GM21526 (cell line): ENCODE measurements at regions not wholly inside any gene's neighbourhood (a gene's known extent, or its start where the extent isn't known, plus 50 kb on each side); places are given as distances from the start of the nearest gene placed in this dataset.
"Not testable (repeated sequence)": the region's sequence is repeated elsewhere in the genome, so short reads cannot be mapped to it uniquely, and the experiment has no call there.

Source experiments
- ATAC-seq: cut with Tn5 transposase; IDR thresholded peaks from one replicate; pipeline ENCODE4 v1.9.1; 2021; ENCODE audit warnings: moderate library complexity; ENCODE audit not compliant: unreplicated experiment, low FRiP score

DNA sequence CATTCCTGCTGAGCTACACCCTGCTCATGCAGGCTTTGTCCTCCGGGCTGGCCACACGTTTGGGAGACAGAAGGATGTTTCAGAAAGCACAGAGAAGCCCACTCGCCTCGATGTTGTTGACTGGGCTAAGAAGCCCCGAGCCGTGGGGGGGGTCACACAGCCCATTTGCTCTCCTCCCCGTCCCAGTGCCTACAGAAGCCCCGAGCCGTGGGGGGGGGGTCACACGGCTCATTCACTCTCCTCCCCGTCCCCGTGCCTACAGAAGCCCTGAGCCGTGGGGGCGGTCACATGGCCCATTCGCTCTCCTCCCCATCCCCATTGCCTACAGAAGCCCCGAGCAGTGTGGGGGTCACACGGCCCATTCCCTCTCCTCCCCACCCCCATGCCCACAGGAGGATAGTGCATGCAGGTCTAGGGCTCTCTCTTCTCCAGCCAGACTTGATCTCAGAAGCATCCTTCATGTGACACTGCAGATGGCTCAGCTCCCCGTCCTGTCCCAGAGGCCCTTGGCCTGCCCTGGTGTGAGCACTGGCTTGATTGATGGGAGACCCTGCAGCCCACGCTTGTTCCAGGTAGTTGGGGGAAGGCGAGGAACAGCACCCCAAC, 72.9 kb downstream of the NPIPB11 start:
- not testable (repeated sequence) for ATAC-seq

DNA sequence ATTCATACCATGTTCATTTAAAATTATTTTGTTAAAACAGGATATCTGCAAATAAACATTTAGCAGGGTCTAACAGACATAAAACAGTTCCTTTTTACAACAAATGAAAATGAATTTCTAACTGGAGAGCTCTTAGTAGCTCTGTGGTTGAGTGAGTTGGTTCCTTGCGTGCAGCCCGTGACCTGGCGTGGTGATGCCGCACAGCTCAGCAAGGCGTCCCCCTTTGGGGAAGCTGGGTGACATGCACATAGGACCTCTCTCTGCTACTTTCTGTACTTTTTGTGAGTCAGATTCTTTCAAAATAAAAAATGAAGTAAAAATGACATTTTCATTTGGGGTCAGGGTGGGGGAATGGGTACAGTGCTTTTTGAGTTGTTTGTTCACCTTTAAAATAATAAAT, 75.9 kb downstream of the NPIPB11 start:
- not testable (repeated sequence) for ATAC-seq

DNA sequence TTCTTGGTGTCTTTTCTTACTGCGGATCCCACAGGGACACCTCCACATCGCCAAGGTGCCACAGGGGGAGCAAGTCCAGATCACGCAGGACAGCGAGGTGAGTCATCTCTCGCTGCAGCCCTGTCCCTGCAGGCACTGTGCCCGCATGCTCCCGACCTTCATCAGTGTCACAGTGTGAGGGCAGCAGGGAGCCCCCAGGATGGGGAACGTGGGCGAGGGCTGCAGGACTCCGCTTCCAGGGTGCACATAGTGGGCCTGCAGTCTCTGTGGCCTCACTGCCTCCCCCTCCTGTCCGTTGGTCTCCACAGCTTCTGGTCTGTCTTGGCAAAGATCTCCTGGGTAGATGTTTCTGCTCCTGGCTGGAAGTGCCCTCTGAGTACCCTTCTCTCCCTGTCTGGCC, 78.0 kb downstream of the NPIPB11 start:
- not testable (repeated sequence) for ATAC-seq

DNA sequence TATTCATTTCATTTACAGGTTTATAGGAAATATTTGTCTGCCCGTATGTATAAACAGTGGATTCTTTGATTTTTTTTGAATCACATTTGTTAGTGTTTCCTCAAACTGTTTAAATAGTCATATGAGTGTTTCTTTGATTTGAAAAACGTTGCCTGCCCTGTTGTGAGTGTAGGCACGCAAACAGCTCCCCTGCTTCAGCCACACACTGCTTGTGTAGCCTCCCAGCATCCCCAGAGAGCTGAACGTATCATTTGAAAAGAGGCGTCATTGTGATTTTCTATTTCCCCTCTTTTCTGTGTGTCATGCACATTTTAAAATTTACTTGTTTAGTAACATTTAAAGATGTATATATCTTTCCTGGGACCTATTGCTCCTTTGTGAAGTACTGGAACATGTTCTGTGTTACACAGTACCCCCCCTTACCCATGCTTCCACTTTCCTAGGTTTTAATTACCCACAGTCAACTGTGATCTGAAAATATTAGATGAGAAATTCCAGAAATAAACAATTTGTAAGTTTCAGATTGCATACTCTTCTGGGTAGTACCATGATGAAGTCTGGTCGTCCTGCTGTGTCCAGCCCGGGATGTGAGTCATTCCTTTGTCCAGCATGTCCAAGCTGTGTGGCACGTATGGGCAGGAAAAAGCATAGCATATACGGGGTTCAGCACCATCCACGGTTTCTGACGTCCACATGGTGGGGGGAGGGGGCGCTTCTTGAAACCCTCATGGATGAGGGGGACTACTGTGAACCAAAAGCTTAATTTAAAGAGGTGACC, 78.7 kb downstream of the NPIPB11 start:
- not testable (repeated sequence) for ATAC-seq

DNA sequence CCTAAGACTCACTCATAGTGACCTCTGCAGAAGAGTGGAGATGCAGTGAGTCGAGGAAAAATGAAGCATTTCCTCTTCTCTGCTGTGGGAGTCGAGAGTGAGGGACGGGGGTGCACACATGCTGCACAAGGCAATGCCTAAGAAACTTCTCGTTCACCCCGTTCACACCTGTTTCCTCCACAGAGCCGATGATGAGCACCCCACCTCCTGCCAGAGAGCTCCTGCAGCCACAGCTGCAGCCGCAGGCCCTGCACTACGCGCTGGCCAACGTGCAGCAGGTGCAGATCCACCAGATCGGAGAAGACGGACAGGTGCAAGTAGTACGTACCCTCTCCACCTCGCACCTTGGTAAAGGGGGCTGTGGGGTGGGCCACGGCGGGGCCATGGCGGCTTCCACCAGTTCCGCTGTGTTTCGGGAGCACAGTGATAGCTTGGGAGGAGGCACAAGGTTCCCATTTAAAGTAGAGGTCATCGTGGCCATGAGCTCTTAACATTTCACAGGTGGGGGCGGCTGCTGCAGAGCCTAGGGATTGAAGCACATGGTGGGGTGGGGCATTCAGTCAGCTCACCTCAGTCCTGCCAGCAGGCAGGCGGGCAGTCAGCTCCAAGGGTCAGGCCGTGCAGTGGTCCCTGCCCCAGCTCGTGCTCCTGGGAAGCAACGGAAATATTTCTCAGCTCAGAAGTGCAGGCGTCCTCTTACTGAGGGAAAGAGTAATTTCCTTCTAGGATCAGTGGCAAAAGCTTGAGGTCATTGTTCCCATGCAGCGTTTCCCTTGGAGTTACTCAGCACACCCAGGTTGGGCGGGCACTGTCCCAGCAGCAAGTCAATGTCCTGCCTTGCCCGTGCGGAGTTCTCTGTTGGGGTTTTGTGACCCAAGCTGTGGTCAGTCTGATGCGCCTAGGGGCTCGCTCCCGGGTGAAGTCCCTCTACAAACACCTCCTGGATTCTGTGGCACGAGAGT, 80.1 kb downstream of the NPIPB11 start:
- ATAC-seq, result not testable (repeated sequence)

DNA sequence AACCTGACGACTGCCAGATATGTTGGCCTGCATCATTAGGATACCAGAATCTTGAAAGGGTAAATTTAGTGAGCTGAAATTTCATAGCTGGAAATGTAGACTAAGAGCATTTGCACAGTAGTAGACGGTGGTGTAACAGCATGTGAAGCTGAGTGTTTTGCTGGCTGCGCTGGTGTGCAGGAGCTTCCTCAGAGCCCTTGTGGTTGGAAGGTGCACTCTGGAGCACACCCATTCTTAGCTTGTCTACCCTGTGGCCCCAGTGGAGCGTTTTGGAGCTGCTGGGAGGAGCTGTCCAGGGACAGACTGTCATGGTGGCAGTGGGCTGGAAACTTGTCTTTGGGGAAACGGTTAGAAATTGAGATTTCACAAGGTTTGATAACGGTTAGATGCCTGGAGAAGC, 82.8 kb downstream of the NPIPB11 start:
- not testable (repeated sequence) for ATAC-seq

DNA sequence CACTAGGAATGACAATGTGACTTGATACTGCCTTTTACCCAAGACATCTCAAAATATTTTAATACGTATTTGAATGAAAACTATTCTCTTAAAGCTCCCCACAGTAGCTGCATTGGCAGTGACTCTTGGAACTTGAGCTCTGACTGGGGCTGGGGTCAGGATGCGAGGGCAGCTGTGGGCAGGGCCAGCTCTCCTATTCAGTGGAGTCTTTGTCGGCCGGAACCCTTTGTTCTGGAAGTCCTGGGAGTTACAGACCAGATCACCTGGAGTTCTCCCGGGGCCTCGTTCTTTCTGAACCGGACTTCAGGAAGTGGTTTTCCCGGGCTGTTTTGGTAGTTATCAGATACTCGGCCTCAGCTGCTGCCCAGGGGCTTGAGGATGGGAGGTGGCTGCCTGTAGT, 84.9 kb downstream of the NPIPB11 start:
- ATAC-seq, result no peak

DNA sequence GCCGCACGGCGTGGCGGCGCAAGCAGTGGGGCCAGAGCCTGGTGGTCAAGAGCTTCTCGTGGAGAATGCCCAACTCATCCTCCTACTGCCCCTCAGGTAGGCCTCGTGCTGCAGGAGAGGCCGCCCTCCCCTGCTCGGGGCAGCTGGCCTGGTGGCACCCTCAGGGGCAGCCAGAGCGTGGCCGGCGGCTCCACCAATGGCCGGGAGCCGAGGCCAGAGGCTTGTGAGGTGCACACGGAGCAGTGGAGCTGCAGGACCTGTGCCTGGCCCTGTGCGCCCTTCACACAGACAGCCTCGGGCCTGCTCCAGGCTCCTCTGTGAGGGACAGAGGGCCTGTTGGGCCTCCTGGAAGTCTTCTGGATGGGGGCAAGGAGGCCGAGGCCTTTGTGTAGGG, 85.5 kb downstream of the NPIPB11 start:
- ATAC-seq, result no peak

DNA sequence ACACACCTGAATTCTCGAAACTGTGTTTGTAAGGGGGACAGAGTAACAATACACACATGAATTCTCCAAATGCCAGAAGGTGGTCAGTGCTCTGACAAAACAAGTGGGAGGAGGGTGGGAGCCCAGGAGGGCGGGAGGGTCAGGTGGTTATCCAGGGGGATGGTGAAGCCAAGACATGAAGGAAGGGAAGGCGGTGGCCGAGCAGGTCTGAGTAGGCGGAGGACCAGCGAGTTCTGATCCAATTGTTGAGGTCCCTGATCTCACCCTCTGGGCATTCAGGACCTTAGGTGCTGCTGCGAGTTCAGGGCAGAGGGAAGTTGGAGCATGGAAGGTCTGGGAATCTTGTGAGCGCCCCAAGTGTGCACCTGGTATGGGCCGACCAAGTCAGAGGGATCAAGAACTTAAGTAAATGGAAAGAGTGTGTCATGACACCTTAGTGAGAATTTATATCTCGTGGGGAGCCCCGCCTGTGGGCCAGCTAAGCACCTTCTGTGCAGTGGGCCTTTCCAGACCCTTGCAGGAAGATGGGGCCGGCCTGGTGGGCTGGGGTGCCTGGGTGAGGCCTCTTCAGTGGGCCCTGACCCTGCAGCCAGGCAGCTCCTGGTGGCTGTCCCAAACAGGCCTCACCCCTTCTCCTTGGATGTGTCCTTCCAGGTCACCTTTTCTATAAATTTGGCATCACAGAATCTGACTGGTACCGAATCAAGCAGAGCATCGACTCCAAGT, 86.1 kb downstream of the NPIPB11 start:
- no peak for ATAC-seq

DNA sequence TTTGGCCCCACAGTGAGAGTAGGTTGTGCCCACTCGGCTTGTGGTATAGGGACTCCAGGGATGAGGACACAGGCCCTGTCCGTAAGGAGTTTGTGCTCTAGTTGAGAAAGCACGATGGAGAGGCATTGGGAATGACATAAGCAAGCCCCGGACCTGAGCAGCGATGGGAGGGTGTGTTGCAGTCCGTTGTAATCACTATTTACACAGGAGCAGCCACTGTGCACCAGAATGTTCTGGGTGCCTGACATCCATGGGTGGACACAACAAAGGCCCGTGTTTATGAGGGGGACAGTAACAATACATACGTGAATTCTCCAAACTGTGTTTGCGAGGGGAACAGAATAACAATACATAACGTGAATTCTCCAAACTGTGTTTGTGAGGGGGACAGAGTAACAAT, 86.8 kb downstream of the NPIPB11 start:
- no peak for ATAC-seq

DNA sequence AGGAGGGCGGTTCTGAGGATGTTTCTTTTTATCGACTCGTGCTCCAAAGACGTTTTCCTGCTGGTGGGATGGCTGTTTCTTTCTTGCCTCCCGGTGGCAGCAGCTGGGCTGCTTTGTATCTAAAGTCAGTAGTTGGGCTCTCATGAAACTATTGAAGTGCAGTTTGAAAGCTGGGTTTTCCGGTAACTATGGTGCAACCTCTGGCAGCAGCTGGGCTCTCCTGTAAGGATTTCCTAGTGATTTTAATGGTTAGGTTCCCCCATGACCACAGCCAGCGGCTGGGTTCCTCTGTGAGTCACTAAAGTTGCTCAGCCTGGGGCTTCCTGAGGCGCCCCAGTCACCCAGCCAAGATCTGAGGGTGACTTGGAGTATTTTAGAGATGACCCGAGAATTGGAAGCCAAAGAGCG, 87.9 kb downstream of the NPIPB11 start:
- ATAC-seq, result not testable (repeated sequence)

DNA sequence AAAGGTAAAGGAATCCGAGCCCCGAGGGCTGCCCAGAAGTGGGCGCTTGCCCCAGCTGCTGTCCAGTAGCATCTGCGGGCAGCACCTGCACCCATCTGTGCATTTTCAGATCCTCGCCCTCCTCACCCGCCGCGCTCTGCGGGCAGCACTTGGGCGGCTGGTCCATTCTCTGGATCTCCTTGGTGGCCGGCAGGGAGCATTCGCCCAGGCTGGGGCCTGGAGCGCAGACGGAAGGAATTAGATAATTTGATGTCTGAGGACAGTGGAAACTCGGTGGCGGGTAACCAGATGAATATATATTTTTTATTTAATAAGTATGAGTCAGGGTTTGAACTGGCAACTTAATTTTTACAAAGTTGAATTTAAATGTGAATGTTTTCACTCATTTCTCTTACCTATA, 88.5 kb downstream of the NPIPB11 start:
- no peak for ATAC-seq

DNA sequence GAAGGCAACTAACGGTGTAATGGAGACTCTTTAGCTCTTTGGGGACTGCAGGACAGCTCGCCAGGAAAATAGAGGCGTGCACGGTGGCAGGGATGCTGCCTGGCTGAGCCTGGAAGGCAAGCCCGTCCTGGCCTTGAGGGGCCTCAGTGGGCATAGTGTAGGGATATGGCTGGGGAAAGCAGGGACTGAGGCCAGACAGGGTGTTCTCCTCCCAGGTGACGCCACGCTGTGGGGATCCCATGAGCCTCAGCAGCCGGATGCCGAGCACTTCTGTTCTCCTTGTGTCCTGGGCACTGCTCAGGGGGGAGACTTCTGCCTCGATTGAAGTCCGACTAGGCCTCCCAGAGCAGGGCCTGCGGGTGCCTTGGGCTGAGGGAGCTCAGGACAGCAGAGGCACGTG, 89.2 kb downstream of the NPIPB11 start:
- ATAC-seq, result no peak

DNA sequence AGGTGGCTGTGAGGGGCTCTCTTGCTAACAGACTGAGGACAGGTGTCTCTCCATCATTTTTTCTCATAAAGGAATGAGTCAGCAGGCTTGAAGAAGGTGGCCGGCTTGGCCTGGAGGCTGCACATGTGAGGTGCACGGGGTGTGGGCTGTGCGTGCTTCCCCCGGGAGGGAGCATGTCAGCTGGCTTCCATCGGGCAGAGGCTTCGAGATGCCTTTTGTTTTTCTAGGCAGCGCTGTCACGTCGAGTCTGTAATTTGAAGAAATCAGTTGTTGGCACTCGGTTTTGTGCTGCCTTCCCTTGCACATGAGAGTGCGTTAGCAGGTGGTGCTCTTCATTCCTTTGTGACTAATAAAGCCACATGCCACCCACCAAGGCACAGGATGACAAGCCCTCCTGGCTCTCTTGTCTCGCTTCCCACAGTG, 89.7 kb downstream of the NPIPB11 start:
- ATAC-seq, result no peak

DNA sequence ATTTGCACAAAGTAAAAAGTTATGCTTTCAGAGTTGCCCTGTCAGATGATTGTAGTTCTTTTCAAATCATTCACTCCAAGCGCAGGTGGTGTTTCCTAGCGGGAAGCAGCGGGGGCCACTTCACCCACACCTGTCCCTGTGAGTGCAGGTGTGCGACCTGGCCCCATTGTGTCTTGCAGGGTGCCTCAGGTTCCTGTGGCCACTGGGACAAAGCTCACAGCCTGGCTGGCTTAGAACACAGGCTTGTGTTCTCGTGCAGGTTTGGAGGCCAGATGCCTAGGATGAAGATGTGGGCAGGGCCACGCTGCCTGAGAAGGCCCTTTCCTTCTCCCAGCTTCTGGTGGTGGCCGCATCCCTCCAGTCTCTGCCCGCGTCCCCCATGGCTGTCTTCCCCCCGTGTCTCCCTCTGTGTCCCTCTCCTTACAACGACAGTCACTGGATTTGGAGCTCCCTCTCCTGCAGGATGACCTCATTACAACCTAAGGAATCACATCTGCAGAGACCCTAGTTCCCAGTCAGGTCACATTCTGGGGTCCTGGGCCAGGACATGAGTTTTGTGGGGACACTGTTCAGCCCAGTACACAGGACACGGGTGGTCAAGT, 90.5 kb downstream of the NPIPB11 start:
- ATAC-seq, result no peak

DNA sequence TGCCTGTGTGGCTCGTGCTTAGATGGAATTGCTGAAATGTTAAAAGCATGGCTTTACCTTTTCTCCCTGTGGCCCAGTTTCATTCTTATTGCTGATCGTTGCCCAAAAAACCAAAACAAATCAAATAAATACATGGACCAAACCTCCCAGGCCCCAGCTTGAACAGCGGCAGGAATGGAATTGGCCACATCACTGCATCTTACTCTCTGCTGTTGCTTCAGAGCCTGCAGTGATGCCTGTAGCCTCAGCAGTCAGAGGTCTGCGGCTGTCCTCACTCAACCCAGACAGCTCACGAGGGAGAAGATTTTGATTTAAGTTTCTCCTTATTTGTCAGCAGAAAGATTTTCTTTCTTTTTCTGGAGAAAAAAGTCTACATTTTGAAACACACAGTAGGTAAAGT, 91.5 kb downstream of the NPIPB11 start:
- ATAC-seq, result no peak

DNA sequence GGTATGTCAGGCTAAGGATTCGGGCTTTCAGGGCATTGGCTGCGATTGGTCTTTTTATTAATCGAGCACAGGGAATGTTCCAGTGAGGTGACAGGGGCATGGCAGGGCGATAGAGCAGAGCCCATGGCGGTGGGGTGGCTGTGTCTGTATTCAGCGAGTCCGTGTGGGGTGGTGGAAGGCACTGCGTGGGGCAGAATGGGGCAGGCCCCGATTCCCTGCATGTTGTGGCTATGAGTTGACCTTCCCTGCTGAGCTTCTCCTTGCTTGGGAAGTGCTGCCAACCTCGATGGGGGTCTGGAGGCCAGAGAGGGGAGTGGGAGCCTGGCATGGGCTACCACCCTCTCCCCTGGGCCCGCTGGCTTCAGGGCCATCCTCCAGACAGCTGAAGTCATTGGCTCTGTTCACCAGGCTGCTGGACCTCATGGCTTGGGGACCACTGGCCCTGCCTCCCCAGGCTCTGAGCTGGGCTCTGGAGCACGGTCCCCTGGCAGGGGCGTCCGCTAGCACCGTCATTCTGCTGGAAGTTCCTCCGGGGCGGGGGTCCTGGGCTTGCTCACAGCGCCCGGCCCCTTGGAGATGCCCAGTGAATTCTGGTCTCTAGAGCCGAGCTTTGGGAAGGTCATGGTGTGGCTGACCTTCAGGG, 92.1 kb downstream of the NPIPB11 start:
- ATAC-seq, result no peak

DNA sequence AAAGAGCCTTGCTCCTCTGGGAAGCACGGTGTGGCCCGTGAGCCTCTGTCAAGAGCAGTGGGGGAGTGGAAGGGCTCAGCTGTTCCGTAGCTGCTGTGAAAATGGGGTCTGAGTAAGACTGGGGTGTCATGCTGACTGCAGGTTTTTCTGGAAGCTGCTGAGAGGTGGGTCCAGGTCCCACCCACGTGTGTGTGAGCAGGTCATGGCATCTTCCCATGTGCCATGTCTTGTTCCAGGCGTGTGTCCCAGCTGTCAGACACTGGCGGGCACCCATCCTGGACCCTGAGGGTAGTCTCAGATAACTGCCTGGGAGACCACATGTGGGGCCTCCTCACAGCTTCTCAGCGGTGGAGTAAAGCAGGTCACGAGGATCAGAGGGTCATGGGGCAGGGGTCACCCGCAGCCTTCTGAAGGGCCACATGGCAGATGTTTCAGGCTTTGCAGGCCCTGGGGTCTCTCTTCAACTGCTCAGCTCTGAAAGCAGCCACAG, 92.9 kb downstream of the NPIPB11 start:
- ATAC-seq, result no peak

DNA sequence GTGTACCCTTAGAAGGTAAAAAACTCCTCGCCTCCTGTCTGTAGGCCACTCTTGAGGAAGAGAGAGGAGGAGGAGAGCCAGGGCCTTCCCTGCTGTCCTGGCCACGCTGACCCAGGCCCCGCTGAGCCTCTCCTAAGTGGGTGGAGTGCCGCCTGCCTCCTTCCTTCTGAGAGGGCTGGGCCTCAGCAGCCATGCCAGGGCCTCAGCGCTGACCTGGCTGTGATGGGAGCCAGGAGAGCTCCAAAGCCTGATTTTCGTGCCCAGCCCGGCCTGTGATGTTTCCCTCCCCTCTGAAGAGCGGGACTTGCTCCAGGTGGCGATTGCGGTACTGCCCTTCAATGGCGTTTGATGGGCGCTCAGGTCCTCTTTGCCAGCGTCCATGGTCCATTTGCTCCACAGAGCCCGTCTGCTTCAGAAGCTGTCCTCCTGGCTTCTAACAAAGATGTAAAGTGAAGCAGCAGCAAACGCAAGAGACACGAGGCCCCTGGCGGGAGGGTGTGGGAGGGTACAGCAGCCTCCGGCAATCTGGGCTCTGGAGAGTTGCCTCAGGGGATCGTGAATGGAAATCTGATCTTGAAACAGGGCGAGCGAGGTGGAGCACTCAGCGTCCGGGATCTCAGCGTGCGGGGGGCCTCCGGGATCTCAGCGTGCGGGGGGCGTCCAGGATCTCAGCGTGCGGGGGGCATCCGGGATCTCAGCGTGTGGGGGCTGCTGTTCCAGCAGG, 93.5 kb downstream of the NPIPB11 start:
- no peak for ATAC-seq
